DMS153 treated with DMSO at 0.1 percent for 48 hours (cell line): ENCODE measurements at regions not wholly inside any gene's neighbourhood (a gene's known extent, or its start where the extent isn't known, plus 50 kb on each side); places are given as distances from the start of the nearest gene placed in this dataset.

Experiments used
- DNase-seq: peaks from one replicate; lab custom pipeline; 2025; ENCODE audit not compliant: unreplicated experiment; lab: John Stamatoyannopoulos, UW

DNA sequence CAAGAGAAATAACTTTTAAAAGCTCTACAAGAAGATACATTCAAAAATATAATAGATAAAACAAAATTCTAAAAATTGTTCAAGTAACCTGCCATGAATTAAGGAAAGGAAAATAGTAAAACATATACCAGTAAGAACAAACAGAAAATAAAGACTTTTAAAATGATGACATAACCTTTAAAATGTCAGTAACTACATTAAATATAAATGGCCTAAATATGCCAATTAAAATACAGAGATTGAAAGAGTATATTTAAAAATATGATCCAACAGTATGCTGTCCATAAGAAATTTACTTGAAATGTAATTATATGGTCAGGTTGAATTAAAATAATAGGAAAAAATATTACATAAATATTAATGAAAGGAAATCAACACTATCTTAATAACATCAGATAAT, 911.7 kb upstream of the POU3F3 start:
- no peak for DNase-seq

DNA sequence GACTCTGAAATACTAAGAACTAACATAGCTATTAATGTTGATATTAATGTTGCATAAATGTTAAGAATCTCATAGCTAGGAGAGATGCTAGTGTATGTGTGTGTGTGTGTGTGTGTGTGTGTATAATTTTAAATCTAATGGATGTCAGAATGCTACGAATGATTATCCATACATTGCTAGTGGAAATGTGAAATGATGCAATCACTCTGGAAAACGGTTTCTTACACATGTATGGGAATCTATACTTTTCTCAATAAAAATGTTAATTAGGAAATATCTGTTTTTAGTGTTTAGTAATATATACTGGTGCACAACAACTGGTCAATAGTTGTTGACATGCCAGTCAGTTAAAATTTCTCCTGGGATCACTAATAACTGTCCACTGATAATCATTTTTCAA, 908.8 kb upstream of the POU3F3 start:
- no peak for DNase-seq

GRCh38 chr2:103959174-103960128, 894.5 kb upstream of the POU3F3 start:
- peak; percentile 21 for DNase-seq

DNA sequence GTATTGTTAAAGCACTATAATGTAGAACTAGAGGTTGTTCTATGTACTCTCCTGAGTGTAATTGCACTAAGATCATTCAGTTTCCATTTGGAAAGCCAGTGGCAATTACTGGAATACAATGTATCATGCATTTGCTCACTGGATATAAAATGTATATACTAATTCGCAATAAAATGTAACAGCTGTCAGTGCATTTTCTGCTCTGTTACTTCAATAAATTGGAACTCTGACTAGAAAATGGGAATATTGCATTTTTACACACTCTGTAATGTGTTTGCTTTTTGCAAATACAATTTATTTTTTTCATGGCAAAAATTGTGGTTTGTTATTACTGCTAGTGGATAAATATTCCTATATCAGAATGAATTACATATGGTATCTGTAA, 893.8 kb upstream of the POU3F3 start:
- no peak for DNase-seq

- no peak for DNase-seq
Measured at GRCh38 chr2:103960951-103961350, 893.0 kb upstream of the POU3F3 start.

DNA sequence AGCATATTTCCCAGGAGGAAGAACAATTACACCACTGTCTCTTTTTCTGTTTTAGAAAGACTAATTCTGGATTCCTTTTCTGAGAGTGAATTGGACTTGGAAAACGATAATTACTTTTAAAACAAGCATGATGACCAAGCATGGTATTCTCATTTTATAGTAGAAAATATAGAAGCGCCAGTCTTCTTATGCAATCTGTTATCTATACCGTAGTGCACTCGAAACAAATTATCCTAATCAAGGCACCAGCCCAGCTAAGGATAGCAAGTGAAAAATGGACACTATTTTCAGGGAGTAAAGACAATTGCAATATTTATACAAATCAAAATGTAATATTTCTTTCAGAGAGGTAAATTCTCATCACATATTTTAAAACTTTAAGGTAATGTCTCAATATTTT, 892.1 kb upstream of the POU3F3 start:
- DNase-seq: no peak

GRCh38 chr2:103962670-103963069, 891.2 kb upstream of the POU3F3 start:
- no peak for DNase-seq

- DNase-seq: no peak
Measured at GRCh38 chr2:103963146-103963725, 890.7 kb upstream of the POU3F3 start.

GRCh38 chr2:103977241-103977640, 876.7 kb upstream of the POU3F3 start:
- DNase-seq: no peak

DNA sequence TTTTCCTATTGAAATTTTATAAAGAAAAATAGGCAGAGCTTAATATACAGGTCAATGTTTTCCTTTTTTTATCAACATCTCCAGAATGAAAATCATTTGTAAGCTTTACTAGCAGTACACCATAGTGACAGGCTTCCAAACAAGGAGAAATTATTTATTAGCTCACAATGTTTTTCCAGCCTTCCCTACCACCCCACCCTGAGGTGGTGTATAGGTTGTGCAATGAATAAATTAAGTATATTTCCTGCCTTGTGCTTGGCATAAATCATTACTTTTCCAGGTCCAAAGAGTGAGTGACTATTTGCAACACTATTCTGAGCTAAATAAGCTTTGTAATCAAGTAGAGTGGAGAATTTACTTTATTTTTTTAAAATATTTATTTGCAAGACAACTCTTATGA, 876.2 kb upstream of the POU3F3 start:
- no peak for DNase-seq

DNA sequence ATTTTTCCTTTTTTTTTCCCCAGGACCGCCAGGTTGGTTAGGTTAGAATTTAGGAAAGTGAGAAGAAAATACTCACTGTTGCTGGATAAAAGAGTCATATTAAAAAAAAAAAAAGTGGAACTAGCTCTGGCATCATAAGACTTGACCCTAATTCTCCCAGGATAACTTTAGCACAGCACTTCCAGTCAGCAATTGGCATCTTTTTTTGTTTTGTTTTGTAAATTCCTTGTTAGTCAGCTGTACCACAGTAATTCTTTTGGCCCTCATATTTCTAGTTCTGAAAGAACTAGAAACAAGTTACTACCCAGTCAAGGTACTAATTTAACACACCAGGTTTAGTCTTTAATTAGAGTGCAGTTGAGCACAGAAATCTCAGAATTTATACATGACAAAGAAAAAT, 873.5 kb upstream of the POU3F3 start:
- DNase-seq: no peak

DNA sequence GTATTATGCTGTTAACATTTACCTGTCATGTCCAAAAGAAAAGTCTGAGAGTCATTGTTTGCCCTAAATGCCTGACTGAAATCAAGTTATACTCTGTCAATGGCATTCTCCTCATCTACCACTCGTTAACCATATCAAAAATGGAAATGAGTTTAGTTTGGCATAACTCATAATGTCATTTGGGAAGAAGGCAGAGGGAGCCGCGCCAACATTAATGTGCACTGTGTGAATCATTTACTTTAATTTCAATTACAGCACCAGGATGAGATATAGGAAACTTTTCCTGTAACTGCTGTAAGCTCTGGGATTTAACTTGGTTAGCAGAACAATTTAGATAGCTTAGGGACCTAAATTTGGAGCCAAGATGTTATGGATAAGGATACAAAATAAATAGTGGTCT, 871.2 kb upstream of the POU3F3 start:
- no peak for DNase-seq

DNA sequence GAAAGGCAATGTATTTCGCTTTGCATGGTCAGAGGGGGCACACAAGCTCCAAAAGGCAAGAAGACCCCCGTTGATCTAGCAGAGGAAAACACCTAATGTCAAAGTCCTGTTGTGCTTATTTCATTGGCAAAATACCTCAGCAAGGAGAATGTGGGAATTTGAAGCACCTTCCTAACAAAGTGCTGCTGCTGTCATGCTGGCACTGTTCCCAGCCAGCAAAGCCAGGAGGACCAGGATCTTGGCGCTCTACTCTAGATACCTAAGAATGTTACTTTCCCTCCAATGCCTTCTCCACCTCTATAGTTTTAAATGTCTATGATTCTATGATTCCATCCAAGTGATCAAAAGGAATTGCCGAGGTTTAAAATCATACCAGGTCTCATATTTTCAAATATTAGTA, 867.9 kb upstream of the POU3F3 start:
- no peak for DNase-seq

DNA sequence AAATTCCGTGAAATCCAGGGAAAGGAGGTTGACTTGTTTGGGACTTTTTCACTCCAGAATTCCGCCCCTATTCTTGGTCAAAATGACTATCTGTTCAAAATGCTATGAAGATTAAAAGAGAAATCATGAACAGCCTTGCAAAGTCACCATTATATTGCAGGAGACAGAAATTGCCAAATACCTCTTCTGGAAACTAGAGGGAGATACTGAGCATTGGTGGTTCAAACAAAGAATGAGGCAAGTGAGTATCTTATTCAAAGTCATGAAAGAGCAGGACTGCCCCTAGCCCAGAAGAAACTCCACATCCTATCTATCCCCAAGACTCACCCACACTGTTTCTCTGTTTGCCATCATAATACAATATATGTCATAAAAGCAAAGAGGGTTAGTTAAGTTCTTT, 862.3 kb upstream of the POU3F3 start:
- DNase-seq: no peak

- DNase-seq: no peak
Measured at GRCh38 chr2:104004821-104005220, 849.1 kb upstream of the POU3F3 start.

DNA sequence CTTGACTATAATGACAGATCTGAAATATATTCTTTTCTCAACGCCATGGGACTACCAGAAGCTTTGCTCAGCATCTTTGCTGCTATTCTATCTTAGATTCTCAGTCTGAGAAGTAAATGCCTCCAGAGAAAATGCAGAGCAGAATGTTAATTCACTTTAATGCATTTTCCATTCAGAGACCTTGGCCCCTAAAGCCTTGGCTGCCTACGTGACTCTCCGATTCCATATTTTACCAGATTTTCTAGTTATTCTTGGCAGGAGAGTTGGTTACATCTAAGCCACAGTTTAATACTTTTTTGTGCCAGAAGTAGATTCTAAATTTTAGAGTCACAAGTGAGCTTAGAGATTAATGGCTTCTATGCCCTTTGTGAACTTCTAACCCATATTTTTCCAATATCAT, 837.1 kb upstream of the POU3F3 start:
- no peak for DNase-seq

DNA sequence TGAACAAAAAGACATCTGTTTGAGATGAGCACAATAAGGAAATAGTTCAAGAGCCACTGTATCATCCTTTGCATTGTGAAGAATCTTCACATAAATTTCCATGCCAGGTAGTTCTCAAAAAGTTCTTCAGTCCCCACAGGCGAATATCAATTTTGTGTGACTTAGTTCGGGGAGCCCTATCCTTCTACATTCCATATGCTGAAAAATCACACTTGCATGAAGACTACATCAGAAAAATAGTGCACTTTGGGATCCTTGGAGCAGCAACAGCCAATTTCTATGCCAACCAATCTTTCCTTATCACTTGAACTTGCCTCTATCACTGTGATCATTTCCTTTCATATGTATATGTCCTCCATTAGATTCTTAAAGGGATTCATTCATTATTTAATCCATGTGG, 830.6 kb upstream of the POU3F3 start:
- no peak for DNase-seq

GRCh38 chr2:104023765-104024164, 830.1 kb upstream of the POU3F3 start:
- DNase-seq: no peak

DNA sequence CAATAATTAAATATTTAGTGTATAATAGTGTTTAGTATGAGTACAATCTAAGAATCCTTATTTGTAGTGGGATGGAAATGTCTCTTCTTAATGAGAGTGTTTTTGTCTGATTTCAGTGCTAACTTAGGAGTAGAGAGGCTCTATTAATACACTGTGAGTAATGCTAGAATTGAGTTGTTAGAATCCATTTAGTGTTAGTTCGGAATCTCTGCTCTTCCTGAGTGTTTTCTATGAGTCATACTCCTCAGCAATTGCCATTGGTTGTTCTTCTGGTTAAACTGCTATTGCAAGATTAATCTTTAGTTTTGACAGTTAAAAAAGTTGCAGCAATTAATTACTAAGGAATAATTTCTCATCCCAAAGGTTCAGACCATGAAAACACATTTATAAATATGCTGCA, 828.6 kb upstream of the POU3F3 start:
- no peak for DNase-seq

DNA sequence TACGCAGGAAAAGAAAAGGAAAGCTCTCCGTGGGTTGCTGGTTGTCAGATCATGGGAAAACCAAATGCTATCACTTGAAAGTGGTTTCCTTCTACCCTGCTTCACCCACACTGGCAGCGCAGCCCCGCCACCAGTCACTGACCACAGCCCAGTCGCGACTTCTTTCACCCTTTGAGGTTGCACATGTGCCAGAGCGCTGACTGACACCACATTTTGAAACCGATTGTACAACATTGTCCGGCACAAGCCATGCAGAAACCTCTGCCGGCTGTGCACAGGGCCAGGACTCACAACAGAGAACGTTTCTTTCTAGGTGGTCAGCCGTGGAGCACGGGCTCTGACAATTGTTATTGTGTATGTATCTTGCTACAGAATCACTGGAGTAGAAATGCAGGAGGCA, 827.2 kb upstream of the POU3F3 start:
- DNase-seq: no peak

- no peak for DNase-seq
Measured at GRCh38 chr2:104027321-104027720, 826.6 kb upstream of the POU3F3 start.

DNA sequence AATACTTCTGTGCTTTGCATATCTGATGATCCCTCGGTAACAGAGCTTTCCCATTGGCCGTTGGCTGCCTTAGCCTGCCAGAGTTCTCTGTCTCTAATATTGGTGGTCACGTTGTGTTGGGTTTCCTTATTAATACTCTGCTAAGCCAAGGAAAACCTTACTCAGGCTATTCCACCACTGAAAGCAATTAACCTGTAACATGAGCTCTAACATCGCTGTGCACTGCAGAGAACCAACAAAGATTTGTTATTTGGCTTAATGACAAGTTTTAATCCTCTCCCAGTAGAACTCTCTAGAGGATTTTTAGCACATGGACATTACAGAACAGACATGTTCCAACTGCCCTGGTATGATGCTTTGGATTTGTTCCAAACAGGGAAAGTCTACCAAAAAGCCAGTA, 825.9 kb upstream of the POU3F3 start:
- peak; percentile 23 for DNase-seq

DNA sequence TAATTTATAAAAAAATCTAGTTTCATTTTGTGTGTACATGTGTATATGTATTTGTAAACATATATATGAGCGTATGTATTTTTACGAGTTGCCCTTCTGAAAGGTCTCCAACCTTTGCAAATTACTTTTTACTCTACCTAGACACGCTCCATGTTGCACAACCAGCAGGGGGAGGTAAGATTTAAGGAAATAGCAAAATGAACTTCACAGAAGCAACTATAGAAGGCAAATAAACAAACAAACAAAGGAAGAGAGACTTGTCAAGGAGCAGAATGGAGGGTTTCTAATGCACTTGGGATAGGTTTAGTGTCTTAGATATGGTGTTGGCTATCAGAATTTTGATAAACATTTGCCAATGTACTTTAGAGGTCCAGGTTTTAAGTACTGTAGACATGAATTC, 820.5 kb upstream of the POU3F3 start:
- peak; percentile 67 for DNase-seq
